ENCODE measurements at regions not wholly inside any gene's neighbourhood (a gene's known extent, or its start where the extent isn't known, plus 50 kb on each side); places are given as distances from the start of the nearest gene placed in this dataset.
A peak's percentile ranks its signal among the peaks of the same experiment; 100 is the strongest.

GRCh38 chr6:137659871-137660270 is 165.7 kb upstream of the OLIG3 start:
- WGBS (ENCODE audit: insufficient coverage): 93% methylated on average over 2 of the region's 3 CpGs
- Histone ChIP-seq H3K27ac (ENCODE audit: insufficient read depth in 1 of 2, low read depth in 1 of 2, low read length in 2 of 2, poor library complexity in 1 of 2, severe bottlenecking in 2 of 2) (no peak overlapping the region), H3K9me3 (ENCODE audit: control extremely low read depth in 1 of 5, control insufficient read depth in 4 of 5, insufficient read depth in 2 of 5, low read depth in 1 of 5, low read length in 4 of 5) (peaks cover 0 to 16% (median 5%) of the 10 kb centered on the region in 5 experiments), H3K4me3 (ENCODE audit: control insufficient read depth in 1 of 7, extremely low read depth in 1 of 7, insufficient read depth in 4 of 7, low read depth in 2 of 7, low read length in 6 of 7) (no peak overlapping the region), H3K36me3 (ENCODE audit: control insufficient read depth in 4 of 4, insufficient read depth in 4 of 4, low read length in 3 of 4) (no peaks in the 10 kb centered on the region), H3K27me3 (replicated peaks in 2 of 5; ENCODE audit: control insufficient read depth in 4 of 5, insufficient read depth in 5 of 5, low read length in 4 of 5) (peaks cover 0 to 8% (median 0%) of the 10 kb centered on the region in 5 experiments), H3K4me1 (ENCODE audit: control extremely low read depth in 1 of 4, control insufficient read depth in 4 of 4, insufficient read depth in 4 of 4, low read length in 3 of 4) (no peaks in the 10 kb centered on the region)
- POLR2A ChIA-PET: no interaction called here
- CTCF ChIA-PET: interaction anchor here (0.6 to 1.5 kb wide), 6 partner anchors 38 to 466 kb away, joined by 3 to 5 read pairs (median 3); no protein-coding TSS in a partner anchor
- no peak for DNase-seq

GRCh38 chr6:137660296-137660731 is 166.1 kb upstream of the OLIG3 start:
- Histone ChIP-seq H3K4me3 (ENCODE audit: control insufficient read depth in 1 of 7, extremely low read depth in 1 of 7, insufficient read depth in 4 of 7, low read depth in 2 of 7, low read length in 6 of 7) (no peak overlapping the region), H3K27ac (ENCODE audit: insufficient read depth in 1 of 2, low read depth in 1 of 2, low read length in 2 of 2, poor library complexity in 1 of 2, severe bottlenecking in 2 of 2) (no peak overlapping the region), H3K4me1 (ENCODE audit: control extremely low read depth in 1 of 4, control insufficient read depth in 4 of 4, insufficient read depth in 4 of 4, low read length in 3 of 4) (no peaks in the 10 kb centered on the region), H3K9me3 (ENCODE audit: control extremely low read depth in 1 of 5, control insufficient read depth in 4 of 5, insufficient read depth in 2 of 5, low read depth in 1 of 5, low read length in 4 of 5) (peaks cover 0 to 11% (median 3%) of the 10 kb centered on the region in 5 experiments), H3K36me3 (ENCODE audit: control insufficient read depth in 4 of 4, insufficient read depth in 4 of 4, low read length in 3 of 4) (no peaks in the 10 kb centered on the region), H3K27me3 (replicated peaks in 2 of 5; ENCODE audit: control insufficient read depth in 4 of 5, insufficient read depth in 5 of 5, low read length in 4 of 5) (peaks cover 0 to 8% (median 0%) of the 10 kb centered on the region in 5 experiments)
- 100% methylated on average over 1 of the region's 1 CpG for WGBS (ENCODE audit: insufficient coverage)
- DNase-seq: no peak
- POLR2A ChIA-PET: no interaction called here
- CTCF ChIA-PET: interaction anchor here (1.5 to 2.9 kb wide), 2 partner anchors 285 to 345 kb away, joined by 4 to 9 read pairs; no protein-coding TSS in a partner anchor

GRCh38 chr6:137661601-137662000 is 167.4 kb upstream of the OLIG3 start:
- ChIA-PET CTCF (interaction anchor here (0.6 to 2.9 kb wide), 9 partner anchors 9 to 343 kb away, joined by 3 to 12 read pairs (median 4); no protein-coding TSS in a partner anchor), POLR2A (no interaction called here)
- peak; percentile 29 to 54 (median 50) for DNase-seq
- H3K4me3 ChIP-seq (ENCODE audit: control insufficient read depth in 1 of 7, extremely low read depth in 1 of 7, insufficient read depth in 4 of 7, low read depth in 2 of 7, low read length in 6 of 7): no peak overlapping the region
- no peaks in the 10 kb centered on the region for H3K36me3 ChIP-seq (ENCODE audit: control insufficient read depth in 4 of 4, insufficient read depth in 4 of 4, low read length in 3 of 4)
- H3K27me3 ChIP-seq (replicated peaks in 2 of 5; ENCODE audit: control insufficient read depth in 4 of 5, insufficient read depth in 5 of 5, low read length in 4 of 5): peaks cover 0 to 8% (median 0%) of the 10 kb centered on the region in 5 experiments
- 83% methylated on average over 3 of the region's 5 CpGs for WGBS (ENCODE audit: insufficient coverage)
- H3K4me1 ChIP-seq (ENCODE audit: control extremely low read depth in 1 of 4, control insufficient read depth in 4 of 4, insufficient read depth in 4 of 4, low read length in 3 of 4): no peaks in the 10 kb centered on the region
- H3K9me3 ChIP-seq (ENCODE audit: control extremely low read depth in 1 of 5, control insufficient read depth in 4 of 5, insufficient read depth in 2 of 5, low read depth in 1 of 5, low read length in 4 of 5): peaks cover 0 to 5% (median under 1%) of the 10 kb centered on the region in 5 experiments
- H3K27ac ChIP-seq (ENCODE audit: insufficient read depth in 1 of 2, low read depth in 1 of 2, low read length in 2 of 2, poor library complexity in 1 of 2, severe bottlenecking in 2 of 2): no peak overlapping the region

DNA sequence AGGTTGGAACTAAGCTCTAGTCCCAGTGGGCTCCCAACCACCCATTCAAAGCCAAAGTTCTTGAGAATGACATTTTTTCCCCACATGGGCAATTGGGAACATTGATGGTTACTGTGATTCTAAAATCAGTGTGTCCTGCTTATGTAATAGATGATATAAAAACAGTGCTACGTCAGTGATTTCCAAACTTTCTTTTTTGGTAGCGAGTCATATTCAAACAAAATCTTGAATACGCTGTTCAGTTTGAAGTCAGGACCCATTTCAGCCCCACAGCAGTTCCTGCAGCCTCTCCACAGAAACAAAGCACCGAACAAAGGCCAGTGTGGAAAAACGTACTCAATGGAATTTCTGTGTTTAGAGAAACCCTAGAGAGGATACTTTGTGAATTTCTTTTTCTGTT is 170.0 kb upstream of the OLIG3 start:
- DNase-seq: no peak
- CTCF ChIA-PET: no interaction called here
- H3K4me3 ChIP-seq (ENCODE audit: control insufficient read depth in 1 of 7, extremely low read depth in 1 of 7, insufficient read depth in 4 of 7, low read depth in 2 of 7, low read length in 6 of 7): no peak overlapping the region
- POLR2A ChIA-PET: no interaction called here
- no peaks in the 10 kb centered on the region for H3K4me1 ChIP-seq (ENCODE audit: control extremely low read depth in 1 of 4, control insufficient read depth in 4 of 4, insufficient read depth in 4 of 4, low read length in 3 of 4)
- H3K9me3 ChIP-seq (ENCODE audit: control extremely low read depth in 1 of 5, control insufficient read depth in 4 of 5, insufficient read depth in 2 of 5, low read depth in 1 of 5, low read length in 4 of 5): no peaks in the 10 kb centered on the region
- H3K36me3 ChIP-seq (ENCODE audit: control insufficient read depth in 4 of 4, insufficient read depth in 4 of 4, low read length in 3 of 4): no peaks in the 10 kb centered on the region
- H3K27ac ChIP-seq (ENCODE audit: insufficient read depth in 1 of 2, low read depth in 1 of 2, low read length in 2 of 2, poor library complexity in 1 of 2, severe bottlenecking in 2 of 2): no peak overlapping the region
- 96% methylated on average over 3 of the region's 5 CpGs for WGBS (ENCODE audit: insufficient coverage)
- peaks cover 0 to 6% (median 0%) of the 10 kb centered on the region in 5 experiments for H3K27me3 ChIP-seq (replicated peaks in 2 of 5; ENCODE audit: control insufficient read depth in 4 of 5, insufficient read depth in 5 of 5, low read length in 4 of 5)

GRCh38 chr6:137665342-137665934 is 171.2 kb upstream of the OLIG3 start:
- ChIA-PET CTCF (interaction anchor here (1.3 kb wide), 1 partner anchor 39 kb away, joined by 3 read pairs; no protein-coding TSS in a partner anchor), POLR2A (no interaction called here)
- no peak for DNase-seq
- no peak overlapping the region for H3K27ac ChIP-seq (ENCODE audit: insufficient read depth in 1 of 2, low read depth in 1 of 2, low read length in 2 of 2, poor library complexity in 1 of 2, severe bottlenecking in 2 of 2)
- peaks cover 0 to 3% (median 0%) of the 10 kb centered on the region in 5 experiments for H3K9me3 ChIP-seq (ENCODE audit: control extremely low read depth in 1 of 5, control insufficient read depth in 4 of 5, insufficient read depth in 2 of 5, low read depth in 1 of 5, low read length in 4 of 5)
- 100% methylated on average over 3 of the region's 6 CpGs for WGBS (ENCODE audit: insufficient coverage)
- H3K27me3 ChIP-seq (replicated peaks in 2 of 5; ENCODE audit: control insufficient read depth in 4 of 5, insufficient read depth in 5 of 5, low read length in 4 of 5): peaks cover 0 to 5% (median 0%) of the 10 kb centered on the region in 5 experiments
- no peak overlapping the region for H3K4me3 ChIP-seq (ENCODE audit: control insufficient read depth in 1 of 7, extremely low read depth in 1 of 7, insufficient read depth in 4 of 7, low read depth in 2 of 7, low read length in 6 of 7)
- no peaks in the 10 kb centered on the region for H3K36me3 ChIP-seq (ENCODE audit: control insufficient read depth in 4 of 4, insufficient read depth in 4 of 4, low read length in 3 of 4)
- H3K4me1 ChIP-seq (ENCODE audit: control extremely low read depth in 1 of 4, control insufficient read depth in 4 of 4, insufficient read depth in 4 of 4, low read length in 3 of 4): no peaks in the 10 kb centered on the region

- CTCF ChIA-PET: no interaction called here
- POLR2A ChIA-PET: no interaction called here
- DNase-seq: peak in 2 of 3 donors; percentile 38 to 50
Observed at GRCh38 chr6:137666202-137666774, 172.1 kb upstream of the OLIG3 start.

GRCh38 chr6:137673603-137674002 is 179.4 kb upstream of the OLIG3 start:
- Histone ChIP-seq H3K4me3 (ENCODE audit: control insufficient read depth in 1 of 7, extremely low read depth in 1 of 7, insufficient read depth in 4 of 7, low read depth in 2 of 7, low read length in 6 of 7) (no peak overlapping the region), H3K27ac (ENCODE audit: insufficient read depth in 1 of 2, low read depth in 1 of 2, low read length in 2 of 2, poor library complexity in 1 of 2, severe bottlenecking in 2 of 2) (no peak overlapping the region), H3K36me3 (ENCODE audit: control insufficient read depth in 4 of 4, insufficient read depth in 4 of 4, low read length in 3 of 4) (no peaks in the 10 kb centered on the region), H3K4me1 (ENCODE audit: control extremely low read depth in 1 of 4, control insufficient read depth in 4 of 4, insufficient read depth in 4 of 4, low read length in 3 of 4) (peaks cover 0 to 8% (median 1%) of the 10 kb centered on the region in 4 experiments), H3K27me3 (replicated peaks in 2 of 5; ENCODE audit: control insufficient read depth in 4 of 5, insufficient read depth in 5 of 5, low read length in 4 of 5) (no peaks in the 10 kb centered on the region), H3K9me3 (ENCODE audit: control extremely low read depth in 1 of 5, control insufficient read depth in 4 of 5, insufficient read depth in 2 of 5, low read depth in 1 of 5, low read length in 4 of 5) (peaks cover 0 to 6% (median 0%) of the 10 kb centered on the region in 5 experiments)
- ChIA-PET POLR2A (no interaction called here), CTCF (interaction anchor here (1.4 to 2.2 kb wide), 2 partner anchors 12 to 24 kb away, joined by 4 to 12 read pairs; no protein-coding TSS in a partner anchor)
- DNase-seq: no peak
- WGBS (ENCODE audit: insufficient coverage): no CpG with 5 or more reads among the region's 3 CpGs

More at GRCh38 chr6:137666202-137666774, 172.1 kb upstream of the OLIG3 start:
- H3K27me3 ChIP-seq (replicated peaks in 2 of 5; ENCODE audit: control insufficient read depth in 4 of 5, insufficient read depth in 5 of 5, low read length in 4 of 5): peaks cover 0 to 5% (median 0%) of the 10 kb centered on the region in 5 experiments
- H3K4me3 ChIP-seq (ENCODE audit: control insufficient read depth in 1 of 7, extremely low read depth in 1 of 7, insufficient read depth in 4 of 7, low read depth in 2 of 7, low read length in 6 of 7): no peak overlapping the region
- H3K36me3 ChIP-seq (ENCODE audit: control insufficient read depth in 4 of 4, insufficient read depth in 4 of 4, low read length in 3 of 4): no peaks in the 10 kb centered on the region
- WGBS (ENCODE audit: insufficient coverage): 92% methylated on average over 2 of the region's 4 CpGs
- no peak overlapping the region for H3K27ac ChIP-seq (ENCODE audit: insufficient read depth in 1 of 2, low read depth in 1 of 2, low read length in 2 of 2, poor library complexity in 1 of 2, severe bottlenecking in 2 of 2)
- peaks cover 0 to 3% (median 0%) of the 10 kb centered on the region in 5 experiments for H3K9me3 ChIP-seq (ENCODE audit: control extremely low read depth in 1 of 5, control insufficient read depth in 4 of 5, insufficient read depth in 2 of 5, low read depth in 1 of 5, low read length in 4 of 5)
- no peaks in the 10 kb centered on the region for H3K4me1 ChIP-seq (ENCODE audit: control extremely low read depth in 1 of 4, control insufficient read depth in 4 of 4, insufficient read depth in 4 of 4, low read length in 3 of 4)

All from common myeloid progenitor, CD34-positive (primary cell).